PC-3 (cell line): ENCODE measurements at regions not wholly inside any gene's neighbourhood (a gene's known extent, or its start where the extent isn't known, plus 50 kb on each side); places are given as distances from the start of the nearest gene placed in this dataset.

Source experiments
- ATAC-seq: fragments of 200-7000 bp; cut with Tn5 transposase; 2 replicates; pipeline ENCODE4 v1.9.1; 2020; ENCODE audit warnings: mild to moderate bottlenecking, moderate library complexity
- BruUV-seq: library from RNA; stranded (reverse); fragments of 400-500 nt; replicated peaks from 2 replicates; lab custom pipeline; 2021; lab: Mats Ljungman, UMichigan
- CTCF ChIA-PET: fragments of 300-600 bp; sonication (Branson Sonifier 250); formaldehyde crosslinking; loops from one replicate; lab custom pipeline; 2022; ENCODE audit warnings: antibody characterized with exemption; lab: Charles Lee
- POLR2A ChIA-PET: fragments of 300-600 bp; sonication (Branson Sonifier 250); formaldehyde crosslinking; loops from one replicate; lab custom pipeline; 2022; ENCODE audit warnings: antibody characterized with exemption; ENCODE audit not compliant: unreplicated experiment; lab: Charles Lee
- DNase-seq: peaks from one replicate; pipeline ENCODE4 v3.0.0-alpha.2; 2015
- H2AFZ ChIP-seq: fragments of 300-600 bp; sonication (generic); 2 replicates; pipeline ENCODE4 v1.6.0; 2016; ENCODE audit warnings: antibody characterized with exemption, low read length
- H3F3A ChIP-seq: fragments of 300-600 bp; sonication (generic); one replicate; pipeline ENCODE4 v1.6.0; 2017; ENCODE audit warnings: antibody characterized with exemption, low read length, control low read depth, mild to moderate bottlenecking; ENCODE audit not compliant: unreplicated experiment
- H3K27ac ChIP-seq: fragments of 300-600 bp; sonication (generic); 2 replicates; pipeline ENCODE4 v1.5.1; 2016; ENCODE audit warnings: mild to moderate bottlenecking, low read length
- H3K27me3 ChIP-seq: fragments of 300-600 bp; sonication (generic); 2 replicates; pipeline ENCODE4 v1.6.1; 2016; ENCODE audit warnings: low read length, mixed read lengths
- H3K36me3 ChIP-seq: fragments of 300-600 bp; sonication (generic); 2 replicates; pipeline ENCODE4 v1.6.1; 2016; ENCODE audit warnings: low read depth, mixed run types, low read length, mixed read lengths
- H3K4me1 ChIP-seq: fragments of 300-600 bp; sonication (generic); 2 replicates; pipeline ENCODE4 v1.5.1; 2016; ENCODE audit warnings: low read length; ENCODE audit not compliant: insufficient read depth
- H3K4me2 ChIP-seq: fragments of 300-600 bp; sonication (generic); 2 replicates; pipeline ENCODE4 v1.6.0; 2016; ENCODE audit warnings: low read length
- H3K4me3 ChIP-seq: fragments of 300-600 bp; sonication (generic); 2 replicates; pipeline ENCODE4 v1.5.1; 2016; ENCODE audit warnings: mild to moderate bottlenecking, low read length, mixed read lengths
- H3K79me2 ChIP-seq: fragments of 300-600 bp; sonication (generic); 2 replicates; pipeline ENCODE4 v1.6.1; 2017; ENCODE audit warnings: low read length, mixed read lengths
- H3K9ac ChIP-seq: fragments of 300-600 bp; sonication (generic); 2 replicates; pipeline ENCODE4 v1.6.0; 2016; ENCODE audit warnings: mild to moderate bottlenecking, low read length
- H3K9me2 ChIP-seq: fragments of 300-600 bp; sonication (generic); replicated peaks from 2 replicates; pipeline ENCODE4 v1.6.1; 2016; ENCODE audit warnings: mixed run types, low read length, mixed read lengths
- H3K9me3 ChIP-seq: fragments of 300-600 bp; sonication (generic); 2 replicates; pipeline ENCODE4 v1.6.1; 2016; ENCODE audit warnings: low read length, mixed read lengths
- H4K20me1 ChIP-seq: fragments of 300-600 bp; sonication (generic); 2 replicates; pipeline ENCODE4 v1.6.1; 2016; ENCODE audit warnings: low read length, mixed read lengths
- CTCF ChIP-seq: fragments of 300-600 bp; sonication (generic); conservative IDR thresholded peaks from 2 replicates; pipeline ENCODE4 v1.5.1; 2017; ENCODE audit warnings: antibody characterized with exemption, low read depth, mild to moderate bottlenecking, low read length
- EZH2 ChIP-seq: fragments of 300-600 bp; sonication (generic); IDR thresholded peaks from one replicate; pipeline ENCODE4 v1.6.1; 2017; ENCODE audit warnings: antibody characterized with exemption, mild to moderate bottlenecking, low read length; ENCODE audit not compliant: unreplicated experiment
- EZH2phosphoT487 ChIP-seq: fragments of 300-600 bp; sonication (generic); IDR thresholded peaks from 2 replicates; pipeline ENCODE4 v1.6.1; 2018; ENCODE audit warnings: mild to moderate bottlenecking, antibody characterized with exemption, low read length, borderline replicate concordance
- intact Hi-C: fragments of 100-400 bp; cut with micrococcal nuclease; formaldehyde crosslinking; loops from 2 replicates; pipeline ENCODE4 v1.9.0; 2023

- no peak overlapping the region for H3K4me3 ChIP-seq
- H3K27ac ChIP-seq, result no peak overlapping the region
- TF ChIP-seq EZH2 (no peak), CTCF (no peak), EZH2phosphoT487 (no peak)
- no peaks in the 10 kb centered on the region for H3K9me2 ChIP-seq
- CTCF ChIA-PET, result no interaction called here
- DNase-seq (no peak), ATAC-seq (no peak)
- POLR2A ChIA-PET, result no interaction called here
- H3K36me3 ChIP-seq, result no peaks in the 10 kb centered on the region
- H3K27me3 ChIP-seq, result no peaks in the 10 kb centered on the region
- H4K20me1 ChIP-seq, result no peaks in the 10 kb centered on the region
- no peaks in the 10 kb centered on the region for H3F3A ChIP-seq
- intact Hi-C loops, result no loop called here
- no TSS peak for BruUV-seq
- no peaks in the 10 kb centered on the region for H3K79me2 ChIP-seq
- H3K9ac ChIP-seq, result no peak overlapping the region
- no peak overlapping the region for H3K4me2 ChIP-seq
- H3K4me1 ChIP-seq, result no peaks in the 10 kb centered on the region
- no peak overlapping the region for H2AFZ ChIP-seq
- no peaks in the 10 kb centered on the region for H3K9me3 ChIP-seq
Observed at GRCh38 chr16:27618165-27618564, 68.2 kb downstream of the KATNIP start.

- H3K4me3 ChIP-seq, result no peak overlapping the region
- no peaks in the 10 kb centered on the region for H3K27me3 ChIP-seq
- ChIA-PET CTCF (no interaction called here), POLR2A (no interaction called here)
- H3K4me2 ChIP-seq, result no peak overlapping the region
- no peak overlapping the region for H2AFZ ChIP-seq
- TF ChIP-seq EZH2phosphoT487 (no peak), EZH2 (no peak), CTCF (no peak)
- no peaks in the 10 kb centered on the region for H3F3A ChIP-seq
- no peak for DNase-seq
- intact Hi-C loops, result no loop called here
- H3K9ac ChIP-seq, result no peak overlapping the region
- no peaks in the 10 kb centered on the region for H4K20me1 ChIP-seq
- no peaks in the 10 kb centered on the region for H3K9me3 ChIP-seq
- no peak for ATAC-seq
- H3K4me1 ChIP-seq, result no peaks in the 10 kb centered on the region
- H3K79me2 ChIP-seq, result no peaks in the 10 kb centered on the region
- H3K27ac ChIP-seq, result no peak overlapping the region
- H3K36me3 ChIP-seq, result no peaks in the 10 kb centered on the region
- no TSS peak for BruUV-seq
- H3K9me2 ChIP-seq, result no peaks in the 10 kb centered on the region
Observed at GRCh38 chr16:27618606-27619327, 68.8 kb downstream of the KATNIP start.

- intact Hi-C loops, result no loop called here
- CTCF ChIA-PET, result no interaction called here
- H3K4me3 ChIP-seq, result no peak overlapping the region
- DNase-seq (no peak), ATAC-seq (no peak)
- no peak for TF ChIP-seq EZH2
- no peak for TF ChIP-seq EZH2phosphoT487
- no peak for TF ChIP-seq CTCF
- no peaks in the 10 kb centered on the region for H3K36me3 ChIP-seq
- no TSS peak for BruUV-seq
- no peaks in the 10 kb centered on the region for H4K20me1 ChIP-seq
- no peak overlapping the region for H3K4me2 ChIP-seq
- no peaks in the 10 kb centered on the region for H3K27me3 ChIP-seq
- no peak overlapping the region for H3K9ac ChIP-seq
- H3K9me3 ChIP-seq, result no peaks in the 10 kb centered on the region
- POLR2A ChIA-PET, result no interaction called here
- no peaks in the 10 kb centered on the region for H3F3A ChIP-seq
- H3K9me2 ChIP-seq, result no peaks in the 10 kb centered on the region
- no peaks in the 10 kb centered on the region for H3K4me1 ChIP-seq
- no peak overlapping the region for H3K27ac ChIP-seq
- H2AFZ ChIP-seq, result no peak overlapping the region
- no peaks in the 10 kb centered on the region for H3K79me2 ChIP-seq
Observed at GRCh38 chr16:27620541-27620940, 70.6 kb downstream of the KATNIP start.
